Gastroesophageal sphincter (tissue), 4 donors: ENCODE measurements at regions not wholly inside any gene's neighbourhood (a gene's known extent, or its start where the extent isn't known, plus 50 kb on each side); places are given as distances from the start of the nearest gene placed in this dataset.

Experiments
- ATAC-seq: fragments of 150-250 bp; one replicate; pipeline ENCODE4 v1.9.1; 2016; ENCODE audit warnings: mild to moderate bottlenecking, moderate library complexity
- H3K27ac ChIP-seq, 4 donors: fragments of 200-600 bp; sonication (generic) in 3 of 4; 1 replicate in 3 of 4; 2 replicates in 1 of 4; pipeline ENCODE4 v1.5.1; 2016 to 2019
- H3K27me3 ChIP-seq: fragments of 200-600 bp; sonication (generic); one replicate; pipeline ENCODE4 v1.5.1; 2019
- H3K36me3 ChIP-seq, 2 donors: fragments of 200-600 bp; sonication (generic); one replicate each; pipeline ENCODE4 v1.5.1; 2019; ENCODE audit warnings: control low read depth in 1 of 2
- H3K4me1 ChIP-seq, 3 donors: fragments of 200-600 bp; sonication (generic); 1 replicate in 2 of 3; 2 replicates in 1 of 3; pipeline ENCODE4 v1.5.1; 2016 to 2019; ENCODE audit warnings: control low read depth in 2 of 3
- H3K4me3 ChIP-seq, 2 donors: fragments of 200-600 bp; sonication (generic); one replicate each; pipeline ENCODE4 v1.5.1; 2019; ENCODE audit warnings: mild to moderate bottlenecking in 1 of 2, moderate library complexity in 1 of 2
- H3K9me3 ChIP-seq, 3 donors: fragments of 200-600 bp; sonication (generic); one replicate each; pipeline ENCODE4 v1.5.1; 2017 to 2019; ENCODE audit warnings: control low read depth in 2 of 3
- CTCF ChIP-seq, 4 experiments: fragments of 200-600 bp in 2 of 4; fragments of 450-650 bp in 2 of 4; sonication (generic) in 1 of 4; IDR thresholded peaks; one replicate each; pipeline ENCODE4 v1.5.1; 2017 to 2019; ENCODE audit warnings: antibody characterized with exemption in 4 of 4, mild to moderate bottlenecking in 2 of 4, moderate library complexity in 2 of 4
- EP300 ChIP-seq: sonication (generic); formaldehyde crosslinking; IDR thresholded peaks from one replicate; pipeline ENCODE4 v1.6.1; 2017; ENCODE audit warnings: antibody characterized with exemption, mild to moderate bottlenecking
- POLR2A ChIP-seq, 2 donors: fragments of 450-650 bp; IDR thresholded peaks; one replicate each; pipeline ENCODE4 v1.6.1; 2017; ENCODE audit warnings: antibody characterized with exemption in 2 of 2, mild to moderate bottlenecking in 2 of 2, moderate library complexity in 1 of 2
- POLR2AphosphoS5 ChIP-seq: sonication (generic); formaldehyde crosslinking; IDR thresholded peaks from one replicate; pipeline ENCODE4 v1.6.1; 2017; ENCODE audit warnings: antibody characterized with exemption
- WGBS, 2 donors: methylation state at CpG; one replicate each; pipeline ENCODE4 v1.1.5; 2018; ENCODE audit warnings: low coverage in 1 of 2; 5-methylcytosine and 5-hydroxymethylcytosine counted together

- H3K27me3 ChIP-seq: no peaks in the 10 kb centered on the region
- no peak overlapping the region for H3K27ac ChIP-seq
- no peaks in the 10 kb centered on the region for H3K4me1 ChIP-seq
- TF ChIP-seq POLR2A (IDR thresholded peaks at IDR 0.05): no peak
- TF ChIP-seq CTCF (IDR thresholded peaks at IDR 0.05): no peak
- no peak for TF ChIP-seq POLR2AphosphoS5
- TF ChIP-seq EP300: no peak
- no peak overlapping the region for H3K4me3 ChIP-seq
- H3K36me3 ChIP-seq: no peaks in the 10 kb centered on the region
- ATAC-seq: no peak
- H3K9me3 ChIP-seq: no peaks in the 10 kb centered on the region
Observed at GRCh38 chr18:66749481-66750035, 145.7 kb upstream of the CDH19 start.

- ATAC-seq: no peak
- H3K4me1 ChIP-seq: no peaks in the 10 kb centered on the region
- H3K4me3 ChIP-seq: no peak overlapping the region
- no peaks in the 10 kb centered on the region for H3K27me3 ChIP-seq
- 54 to 66% methylated on average over 2 of the region's 2 CpGs for WGBS, 2 donors
- H3K9me3 ChIP-seq: no peaks in the 10 kb centered on the region
- H3K36me3 ChIP-seq: no peaks in the 10 kb centered on the region
- no peak overlapping the region for H3K27ac ChIP-seq
- no peak for TF ChIP-seq POLR2A (IDR thresholded peaks at IDR 0.05)
- peak in 1 of 4 experiments; percentile 22 for TF ChIP-seq CTCF (IDR thresholded peaks at IDR 0.05)
Observed at GRCh38 chr18:66749030-66749429, 145.1 kb upstream of the CDH19 start.

GRCh38 chr18:66742832-66743231, 138.9 kb upstream of the CDH19 start:
- no peaks in the 10 kb centered on the region for H3K4me1 ChIP-seq
- H3K27me3 ChIP-seq: no peaks in the 10 kb centered on the region
- H3K4me3 ChIP-seq: no peak overlapping the region
- ATAC-seq: no peak
- WGBS, 2 donors: 32 to 46% methylated on average over 2 of the region's 2 CpGs
- no peak overlapping the region for H3K27ac ChIP-seq
- peaks cover 0 to 3% (median 0%) of the 10 kb centered on the region in 3 donors for H3K9me3 ChIP-seq
- no peak for TF ChIP-seq POLR2AphosphoS5
- no peak for TF ChIP-seq CTCF (IDR thresholded peaks at IDR 0.05)
- TF ChIP-seq EP300: no peak
- TF ChIP-seq POLR2A (IDR thresholded peaks at IDR 0.05): no peak
- H3K36me3 ChIP-seq: no peaks in the 10 kb centered on the region

- no peak for ATAC-seq
- H3K36me3 ChIP-seq: no peaks in the 10 kb centered on the region
- H3K9me3 ChIP-seq: peaks cover 0 to 3% (median 0%) of the 10 kb centered on the region in 3 donors
- no peaks in the 10 kb centered on the region for H3K27me3 ChIP-seq
- TF ChIP-seq CTCF (IDR thresholded peaks at IDR 0.05): no peak
- TF ChIP-seq EP300: no peak
- TF ChIP-seq POLR2AphosphoS5: no peak
- TF ChIP-seq POLR2A (IDR thresholded peaks at IDR 0.05): no peak
- WGBS, 2 donors: 67 to 88% methylated on average over 1 of the region's 1 CpG
- no peak overlapping the region for H3K4me3 ChIP-seq
- no peaks in the 10 kb centered on the region for H3K4me1 ChIP-seq
- no peak overlapping the region for H3K27ac ChIP-seq
Observed at GRCh38 chr18:66735933-66736332, 132.0 kb upstream of the CDH19 start.

- Histone ChIP-seq H3K27ac (no peak overlapping the region), H3K27me3 (no peaks in the 10 kb centered on the region), H3K36me3 (no peaks in the 10 kb centered on the region), H3K9me3 (peaks cover 0 to 3% (median 0%) of the 10 kb centered on the region in 3 donors), H3K4me1 (no peaks in the 10 kb centered on the region), H3K4me3 (no peak overlapping the region)
- WGBS, 2 donors: 54 to 85% methylated on average over 1 to 2 of the region's 2 CpGs
- no peak for TF ChIP-seq POLR2A (IDR thresholded peaks at IDR 0.05)
- TF ChIP-seq CTCF (IDR thresholded peaks at IDR 0.05): no peak
- TF ChIP-seq EP300: no peak
- no peak for TF ChIP-seq POLR2AphosphoS5
- no peak for ATAC-seq
Observed at GRCh38 chr18:66734451-66734850, 130.6 kb upstream of the CDH19 start.
